T-helper 2 cell treated with Interferon-gamma antibody and Interleukin-4, amounts not matched to agents 5 μg/mL and 100 μg/mL, for 36 hours (primary cell): ENCODE measurements at regions not wholly inside any gene's neighbourhood (a gene's known extent, or its start where the extent isn't known, plus 50 kb on each side); places are given as distances from the start of the nearest gene placed in this dataset.

Source experiments
- DNase-seq: peaks from one replicate; pipeline ENCODE4 v3.0.0; 2021; ENCODE audit warnings: low spot score
- H3K27ac Mint-ChIP-seq: one replicate; pipeline ENCODE4 v1.8.0; 2021; ENCODE audit warnings: mild to moderate bottlenecking, mixed read lengths
- H3K27me3 Mint-ChIP-seq: one replicate; pipeline ENCODE4 v1.8.0; 2021; ENCODE audit warnings: low read depth, mixed read lengths
- H3K36me3 Mint-ChIP-seq: one replicate; pipeline ENCODE4 v1.8.0; 2021; ENCODE audit warnings: low read depth, mixed read lengths
- H3K4me1 Mint-ChIP-seq: one replicate; pipeline ENCODE4 v1.8.0; 2021; ENCODE audit warnings: low read depth, mixed read lengths
- H3K4me3 Mint-ChIP-seq: one replicate; pipeline ENCODE4 v1.8.0; 2022; ENCODE audit warnings: mild to moderate bottlenecking, moderate library complexity, mixed read lengths
- H3K9me3 Mint-ChIP-seq: one replicate; pipeline ENCODE4 v1.8.0; 2021; ENCODE audit warnings: mixed read lengths

- no peak for DNase-seq
- Mint-ChIP-seq H3K36me3 (no peaks in the 10 kb centered on the region), H3K27ac (no peak overlapping the region), H3K27me3 (no peaks in the 10 kb centered on the region), H3K4me3 (no peak overlapping the region), H3K4me1 (no peaks in the 10 kb centered on the region), H3K9me3 (peaks cover 21% of the 10 kb centered on the region)
These were observed 379.5 kb downstream of the LRFN5 start for GRCh38 chr14:41986083-41986645.

GRCh38 chr14:41973178-41973577 is 366.5 kb downstream of the LRFN5 start:
- Mint-ChIP-seq H3K27me3 (no peaks in the 10 kb centered on the region), H3K36me3 (no peaks in the 10 kb centered on the region), H3K4me1 (no peaks in the 10 kb centered on the region), H3K9me3 (peaks cover 42% of the 10 kb centered on the region), H3K4me3 (no peak overlapping the region), H3K27ac (no peak overlapping the region)
- no peak for DNase-seq

GRCh38 chr14:41972531-41972930 is 365.9 kb downstream of the LRFN5 start:
- Mint-ChIP-seq H3K36me3 (no peaks in the 10 kb centered on the region), H3K27ac (no peak overlapping the region), H3K9me3 (peaks cover 45% of the 10 kb centered on the region), H3K4me1 (no peaks in the 10 kb centered on the region), H3K4me3 (no peak overlapping the region), H3K27me3 (no peaks in the 10 kb centered on the region)
- no peak for DNase-seq

GRCh38 chr14:41960281-41960680 is 353.6 kb downstream of the LRFN5 start:
- no peak overlapping the region for H3K27ac Mint-ChIP-seq

GRCh38 chr14:41957459-41957858 is 350.8 kb downstream of the LRFN5 start:
- H3K4me1 Mint-ChIP-seq: no peaks in the 10 kb centered on the region
- no peak for DNase-seq
- no peak overlapping the region for H3K27ac Mint-ChIP-seq
- H3K4me3 Mint-ChIP-seq: no peak overlapping the region
- peaks cover 7% of the 10 kb centered on the region for H3K9me3 Mint-ChIP-seq
- H3K27me3 Mint-ChIP-seq: no peaks in the 10 kb centered on the region
- no peaks in the 10 kb centered on the region for H3K36me3 Mint-ChIP-seq

More at GRCh38 chr14:41960281-41960680, 353.6 kb downstream of the LRFN5 start:
- H3K4me1 Mint-ChIP-seq: no peaks in the 10 kb centered on the region
- no peaks in the 10 kb centered on the region for H3K36me3 Mint-ChIP-seq
- no peak for DNase-seq
- no peaks in the 10 kb centered on the region for H3K27me3 Mint-ChIP-seq
- no peak overlapping the region for H3K4me3 Mint-ChIP-seq
- peaks cover 14% of the 10 kb centered on the region for H3K9me3 Mint-ChIP-seq
